ENCODE measurements at regions not wholly inside any gene's neighbourhood (a gene's known extent, or its start where the extent isn't known, plus 50 kb on each side); places are given as distances from the start of the nearest gene placed in this dataset.

GRCh38 chr16:27617665-27618064 lies 67.7 kb downstream of the KATNIP start:
- intact Hi-C loops (cut with DNase I): no loop called here
- Histone ChIP-seq H3K9me3 (no peaks in the 10 kb centered on the region), H3K27ac (no peak overlapping the region), H3K4me1 (no peaks in the 10 kb centered on the region), H3K27me3 (no peaks in the 10 kb centered on the region), H3K36me3 (peaks cover 0 to 2% of the 10 kb centered on the region in 2 donors), H3K4me3 (no peak overlapping the region)
- no peak for TF ChIP-seq CTCF (IDR thresholded peaks at IDR 0.05)
- no peak for DNase-seq (ENCODE audit: low spot score in 2 of 2)

GRCh38 chr16:27618165-27618564 lies 68.2 kb downstream of the KATNIP start:
- DNase-seq (ENCODE audit: low spot score in 2 of 2): no peak
- intact Hi-C loops (cut with DNase I): no loop called here
- H3K27ac ChIP-seq: no peak overlapping the region
- H3K27me3 ChIP-seq: no peaks in the 10 kb centered on the region
- no peaks in the 10 kb centered on the region for H3K4me1 ChIP-seq
- no peak overlapping the region for H3K4me3 ChIP-seq
- no peak for TF ChIP-seq CTCF (IDR thresholded peaks at IDR 0.05)
- H3K9me3 ChIP-seq: no peaks in the 10 kb centered on the region
- H3K36me3 ChIP-seq: peaks cover 0 to 2% of the 10 kb centered on the region in 2 donors

GRCh38 chr16:27618606-27619327 lies 68.8 kb downstream of the KATNIP start:
- intact Hi-C loops (cut with DNase I): no loop called here
- no peaks in the 10 kb centered on the region for H3K9me3 ChIP-seq
- no peaks in the 10 kb centered on the region for H3K27me3 ChIP-seq
- no peak for TF ChIP-seq CTCF (IDR thresholded peaks at IDR 0.05)
- H3K4me1 ChIP-seq: no peaks in the 10 kb centered on the region
- DNase-seq (ENCODE audit: low spot score in 2 of 2): no peak
- H3K27ac ChIP-seq: no peak overlapping the region
- H3K36me3 ChIP-seq: peaks cover 0 to 2% of the 10 kb centered on the region in 2 donors
- H3K4me3 ChIP-seq: no peak overlapping the region

GRCh38 chr16:27620541-27620940 lies 70.6 kb downstream of the KATNIP start:
- no peak for TF ChIP-seq CTCF (IDR thresholded peaks at IDR 0.05)
- Histone ChIP-seq H3K4me3 (no peak overlapping the region), H3K27ac (no peak overlapping the region), H3K9me3 (no peaks in the 10 kb centered on the region), H3K36me3 (peaks cover 0 to 2% of the 10 kb centered on the region in 2 donors), H3K4me1 (peaks cover 0 to 7% of the 10 kb centered on the region in 2 donors), H3K27me3 (no peaks in the 10 kb centered on the region)
- intact Hi-C loops (cut with DNase I): no loop called here
- DNase-seq (ENCODE audit: low spot score in 2 of 2): no peak

GRCh38 chr16:27624154-27625049 lies 74.5 kb downstream of the KATNIP start:
- DNase-seq (ENCODE audit: low spot score in 2 of 2): no peak
- Histone ChIP-seq H3K4me3 (no peak overlapping the region), H3K27ac (no peak overlapping the region), H3K9me3 (no peaks in the 10 kb centered on the region), H3K27me3 (no peaks in the 10 kb centered on the region), H3K36me3 (peaks cover 0 to 2% of the 10 kb centered on the region in 2 donors), H3K4me1 (peaks cover 0 to 7% of the 10 kb centered on the region in 2 donors)
- intact Hi-C loops (cut with DNase I): no loop called here
- no peak for TF ChIP-seq CTCF (IDR thresholded peaks at IDR 0.05)
